RWPE2 (cell line): ENCODE measurements at regions not wholly inside any gene's neighbourhood (a gene's known extent, or its start where the extent isn't known, plus 50 kb on each side); places are given as distances from the start of the nearest gene placed in this dataset.
"Not testable (repeated sequence)": the region's sequence is repeated elsewhere in the genome, so short reads cannot be mapped to it uniquely, and the experiment has no call there.

Experiments used
- ATAC-seq: fragments of 200-7000 bp; cut with Tn5 transposase; 3 replicates; pipeline ENCODE4 v1.9.1; 2021; ENCODE audit warnings: low read depth
- DNase-seq: peaks from one replicate; pipeline ENCODE4 v3.0.0-alpha.2; 2020; ENCODE audit warnings: low spot score
- H3K27ac ChIP-seq: fragments of 450-650 bp; 2 replicates; pipeline ENCODE4 v1.5.1; 2017; ENCODE audit warnings: mild to moderate bottlenecking; ENCODE audit not compliant: poor library complexity, severe bottlenecking
- H3K27me3 ChIP-seq: fragments of 250-450 bp; sonication (Bioruptor Pico); 2 replicates; pipeline ENCODE4 v1.5.1; 2021; ENCODE audit warnings: mild to moderate bottlenecking, moderate library complexity; ENCODE audit not compliant: insufficient read depth, poor library complexity, severe bottlenecking
- H3K36me3 ChIP-seq: fragments of 250-450 bp; sonication (Bioruptor Pico); 2 replicates; pipeline ENCODE4 v1.5.1; 2020; ENCODE audit warnings: low read depth, mild to moderate bottlenecking, moderate library complexity
- H3K4me1 ChIP-seq: fragments of 250-450 bp; sonication (Bioruptor Pico); 2 replicates; pipeline ENCODE4 v1.5.1; 2021; ENCODE audit warnings: mild to moderate bottlenecking, moderate library complexity; ENCODE audit not compliant: insufficient read depth, poor library complexity, severe bottlenecking
- H3K4me3 ChIP-seq: fragments of 250-450 bp; sonication (Bioruptor Pico); 2 replicates; pipeline ENCODE4 v1.5.1; 2021; ENCODE audit warnings: mild to moderate bottlenecking, moderate library complexity; ENCODE audit not compliant: severe bottlenecking
- H3K9me3 ChIP-seq: fragments of 250-450 bp; sonication (Bioruptor Pico); 2 replicates; pipeline ENCODE4 v1.5.1; 2021; ENCODE audit warnings: mild to moderate bottlenecking, moderate library complexity; ENCODE audit not compliant: severe bottlenecking

GRCh38 chr1:146883190-146883589 is 54.9 kb upstream of the NBPF12 start:
- H3K4me3 ChIP-seq, H3K36me3 ChIP-seq, H3K9me3 ChIP-seq, H3K27ac ChIP-seq, H3K4me1 ChIP-seq, DNase-seq, H3K27me3 ChIP-seq: not testable (repeated sequence)
- ATAC-seq: peak; percentile 67; the same call in 2 of the 3 replicates

- not testable (repeated sequence) for ATAC-seq, H3K4me1 ChIP-seq, H3K9me3 ChIP-seq, H3K27me3 ChIP-seq, H3K36me3 ChIP-seq, DNase-seq, H3K4me3 ChIP-seq, H3K27ac ChIP-seq
These were observed 57.0 kb upstream of the NBPF12 start for GRCh38 chr1:146881096-146881495.

GRCh38 chr1:146863799-146864319 is 74.3 kb upstream of the NBPF12 start:
- not testable (repeated sequence) for DNase-seq, H3K27ac ChIP-seq, H3K27me3 ChIP-seq, ATAC-seq, H3K4me1 ChIP-seq, H3K36me3 ChIP-seq, H3K4me3 ChIP-seq, H3K9me3 ChIP-seq

- H3K4me3 ChIP-seq, H3K27ac ChIP-seq, ATAC-seq, H3K4me1 ChIP-seq, H3K9me3 ChIP-seq, H3K27me3 ChIP-seq, H3K36me3 ChIP-seq, DNase-seq: not testable (repeated sequence)
These were observed 85.0 kb upstream of the NBPF12 start for GRCh38 chr1:146853147-146853546.

DNA sequence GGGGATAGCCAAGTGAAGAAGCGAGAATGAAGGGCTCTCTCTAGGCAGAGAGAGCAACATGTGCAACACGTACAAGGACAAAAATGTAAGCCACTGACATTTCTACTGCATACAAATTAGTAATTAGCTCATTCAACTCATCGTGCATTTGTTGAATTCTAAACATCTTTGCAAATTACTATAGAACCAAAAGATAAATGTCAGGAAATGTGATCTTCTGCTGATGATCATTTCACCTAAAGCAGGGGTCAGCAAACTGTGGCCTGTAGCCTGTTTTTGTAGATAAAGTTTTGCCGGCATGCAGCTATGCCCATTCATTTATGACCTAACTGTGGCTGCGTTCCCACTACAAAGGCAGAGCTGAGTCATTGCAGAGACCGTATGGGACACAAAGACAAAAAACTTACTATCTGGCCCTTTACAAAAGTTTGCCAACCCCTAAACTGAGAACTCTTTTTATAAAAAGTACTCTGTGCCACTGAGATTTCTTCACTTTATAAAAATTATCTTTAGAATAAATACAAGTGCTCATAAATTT is 87.7 kb upstream of the NBPF12 start:
- H3K4me3 ChIP-seq, H3K4me1 ChIP-seq, H3K27me3 ChIP-seq, H3K27ac ChIP-seq, DNase-seq, H3K9me3 ChIP-seq, H3K36me3 ChIP-seq, ATAC-seq: not testable (repeated sequence)

- ATAC-seq, H3K4me3 ChIP-seq, H3K27me3 ChIP-seq, H3K9me3 ChIP-seq, H3K4me1 ChIP-seq, DNase-seq, H3K27ac ChIP-seq, H3K36me3 ChIP-seq: not testable (repeated sequence)
These were observed 99.4 kb upstream of the NBPF12 start for GRCh38 chr1:146838725-146839124.

GRCh38 chr1:146826957-146827356 is 111.2 kb upstream of the NBPF12 start:
- H3K27ac ChIP-seq, H3K36me3 ChIP-seq, H3K4me3 ChIP-seq, DNase-seq, ATAC-seq, H3K4me1 ChIP-seq, H3K9me3 ChIP-seq, H3K27me3 ChIP-seq: not testable (repeated sequence)

- H3K27ac ChIP-seq, H3K4me3 ChIP-seq, ATAC-seq, H3K27me3 ChIP-seq, H3K4me1 ChIP-seq, H3K36me3 ChIP-seq, DNase-seq, H3K9me3 ChIP-seq: not testable (repeated sequence)
These were observed 143.9 kb upstream of the NBPF12 start for GRCh38 chr1:146794236-146794635.

- H3K36me3 ChIP-seq, ATAC-seq, H3K27ac ChIP-seq, H3K4me3 ChIP-seq, H3K27me3 ChIP-seq, H3K4me1 ChIP-seq, H3K9me3 ChIP-seq, DNase-seq: not testable (repeated sequence)
These were observed 145.4 kb upstream of the NBPF12 start for GRCh38 chr1:146792725-146793124.

DNA sequence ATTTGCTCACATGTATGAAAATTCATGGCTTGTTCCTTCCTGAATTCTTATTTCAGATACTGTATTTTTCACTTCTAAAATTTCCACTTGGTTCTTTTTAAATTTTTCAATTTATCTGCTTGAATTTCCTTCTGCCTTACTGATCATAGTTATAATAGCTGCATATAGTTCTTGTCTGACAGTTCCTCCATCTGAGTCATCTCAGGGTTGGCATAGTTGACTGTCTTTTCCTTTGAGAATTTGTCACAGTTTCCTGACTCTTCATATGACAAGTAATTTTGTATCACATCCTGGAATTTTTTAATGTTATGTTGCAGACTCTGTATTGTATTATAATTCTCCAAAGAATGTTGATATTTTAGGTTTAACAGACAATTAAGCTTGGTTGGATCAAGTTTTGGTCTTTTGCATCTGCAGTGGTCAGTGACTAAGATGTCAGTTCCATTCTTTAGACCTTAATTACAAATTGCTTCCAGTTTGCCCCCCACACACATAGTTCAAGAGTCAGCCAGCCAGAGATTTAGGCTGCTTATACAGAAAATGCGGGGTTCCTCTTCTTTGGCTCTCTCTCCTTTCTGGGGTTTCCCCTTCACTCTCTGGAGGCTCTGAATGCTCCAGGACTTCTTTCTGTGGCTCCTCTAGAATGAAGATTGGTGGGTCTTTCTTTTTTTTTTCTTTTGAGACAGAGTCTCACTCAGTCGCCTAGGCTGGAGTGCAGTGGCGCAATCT is 153.7 kb upstream of the NBPF12 start:
- not testable (repeated sequence) for DNase-seq, ATAC-seq, H3K27ac ChIP-seq, H3K9me3 ChIP-seq, H3K27me3 ChIP-seq, H3K4me1 ChIP-seq, H3K36me3 ChIP-seq, H3K4me3 ChIP-seq

- H3K4me3 ChIP-seq, H3K27me3 ChIP-seq, H3K9me3 ChIP-seq, ATAC-seq, DNase-seq, H3K27ac ChIP-seq, H3K4me1 ChIP-seq, H3K36me3 ChIP-seq: not testable (repeated sequence)
These were observed 156.9 kb upstream of the NBPF12 start for GRCh38 chr1:146781235-146781634.
